T-cell (primary cell): ENCODE measurements at regions not wholly inside any gene's neighbourhood (a gene's known extent, or its start where the extent isn't known, plus 50 kb on each side); places are given as distances from the start of the nearest gene placed in this dataset.

Experiments
- ATAC-seq, 4 experiments: fragments of 200-7000 bp in 3 of 4; fragments of 150-1000 bp in 1 of 4; cut with Tn5 transposase; replicated peaks in 1 of 4; 1 replicate in 3 of 4; 2 replicates in 1 of 4; pipeline ENCODE4 v1.10.0; 2021; ENCODE audit warnings: moderate library complexity in 3 of 4, mild to moderate bottlenecking in 2 of 4, moderate number of reproducible peaks in 1 of 4
- CTCF ChIA-PET, 2 donors: fragments of 300-600 bp; sonication (Branson Sonifier 250); formaldehyde crosslinking; loops; one replicate each; lab custom pipeline; 2022; ENCODE audit warnings: antibody characterized with exemption in 2 of 2; lab: Charles Lee
- POLR2A ChIA-PET, 2 donors: fragments of 300-600 bp; sonication (Branson Sonifier 250); formaldehyde crosslinking; loops; one replicate each; lab custom pipeline; 2022; ENCODE audit warnings: antibody characterized with exemption in 2 of 2; lab: Charles Lee
- DNase-seq, 35 experiments: peaks; one replicate each; pipeline versions ENCODE4 v3.0.0 to v3.0.0-alpha.2; 2013 to 2023
- H3K27ac ChIP-seq: one replicate; pipeline ENCODE4 v1.5.1; 2013; ENCODE audit warnings: low read length
- H3K27me3 ChIP-seq, 2 experiments: replicated peaks in 1 of 2; 1 replicate in 1 of 2; 2 replicates in 1 of 2; pipeline versions ENCODE4 v1.6.1 to v1.7.0; 2013; ENCODE audit warnings: low read length in 1 of 2, mixed read lengths in 1 of 2; ENCODE audit not compliant: control insufficient read depth in 2 of 2, insufficient read depth in 2 of 2; ENCODE audit errors: extremely low read depth in 1 of 2
- H3K36me3 ChIP-seq, 2 donors: 1 replicate in 1 of 2; 2 replicates in 1 of 2; pipeline versions ENCODE4 v1.6.1 to v1.7.0; 2013; ENCODE audit warnings: low read length in 1 of 2; ENCODE audit not compliant: control insufficient read depth in 2 of 2, insufficient read depth in 1 of 2; ENCODE audit errors: extremely low read depth in 1 of 2
- H3K4me1 ChIP-seq, 2 experiments: 1 replicate in 1 of 2; 2 replicates in 1 of 2; pipeline versions ENCODE4 v1.6.1 to v1.7.0; 2013; ENCODE audit warnings: low read length in 2 of 2, mixed read lengths in 1 of 2; ENCODE audit not compliant: insufficient read depth in 2 of 2, control insufficient read depth in 1 of 2; ENCODE audit errors: extremely low read depth in 1 of 2
- H3K4me3 ChIP-seq, 2 donors: 1 replicate in 1 of 2; 2 replicates in 1 of 2; pipeline versions ENCODE4 v1.5.1 to v1.7.0; 2013; ENCODE audit warnings: mild to moderate bottlenecking in 2 of 2, low read length in 1 of 2, moderate library complexity in 1 of 2; ENCODE audit not compliant: control insufficient read depth in 1 of 2; ENCODE audit errors: extremely low read depth in 1 of 2
- H3K9me3 ChIP-seq: 2 replicates; pipeline ENCODE4 v1.7.0; 2013
- H3K27ac Mint-ChIP-seq, 2 donors: one replicate each; pipeline ENCODE4 v1.8.0; 2020 to 2021; ENCODE audit warnings: mild to moderate bottlenecking in 2 of 2, mixed read lengths in 2 of 2
- H3K27me3 Mint-ChIP-seq, 2 donors: one replicate each; pipeline ENCODE4 v1.8.0; 2021 to 2022; ENCODE audit warnings: mixed read lengths in 2 of 2
- H3K36me3 Mint-ChIP-seq: one replicate; pipeline ENCODE4 v1.8.0; 2021; ENCODE audit warnings: mixed read lengths
- H3K4me1 Mint-ChIP-seq, 3 donors: one replicate each; pipeline ENCODE4 v1.8.0; 2020 to 2022; ENCODE audit warnings: mixed read lengths in 3 of 3, mild to moderate bottlenecking in 1 of 3
- H3K4me3 Mint-ChIP-seq, 3 donors: one replicate each; pipeline ENCODE4 v1.8.0; 2020 to 2022; ENCODE audit warnings: mild to moderate bottlenecking in 3 of 3, mixed read lengths in 3 of 3, moderate library complexity in 3 of 3
- H3K9me3 Mint-ChIP-seq, 3 donors: one replicate each; pipeline ENCODE4 v1.8.0; 2020 to 2022; ENCODE audit warnings: mixed read lengths in 3 of 3
- WGBS: methylation state at CpG from one replicate; pipeline ENCODE4 v1.1.5; 2013; ENCODE audit warnings: missing lambda C conversion rate; ENCODE audit not compliant: insufficient coverage; 5-methylcytosine and 5-hydroxymethylcytosine counted together

GRCh38 chr1:227397354-227397978 is 79.2 kb upstream of the CDC42BPA start:
- ChIA-PET CTCF (no interaction called here), POLR2A (no interaction called here)
- H3K27ac Mint-ChIP-seq: no peak overlapping the region
- no peak for DNase-seq
- WGBS: 59% methylated on average over 4 of the region's 5 CpGs
- no peaks in the 10 kb centered on the region for H3K4me1 Mint-ChIP-seq
- Histone ChIP-seq H3K36me3 (no peaks in the 10 kb centered on the region), H3K27ac (no peak overlapping the region), H3K4me3 (no peak overlapping the region), H3K9me3 (no peaks in the 10 kb centered on the region), H3K4me1 (peaks cover 0 to 8% of the 10 kb centered on the region in 2 experiments), H3K27me3 (peaks cover 0 to 12% of the 10 kb centered on the region in 2 experiments)
- no peaks in the 10 kb centered on the region for H3K9me3 Mint-ChIP-seq
- no peaks in the 10 kb centered on the region for H3K36me3 Mint-ChIP-seq
- peaks cover 14 to 25% of the 10 kb centered on the region in 2 donors for H3K27me3 Mint-ChIP-seq
- no peak for ATAC-seq
- no peak overlapping the region for H3K4me3 Mint-ChIP-seq

- no peak overlapping the region for H3K27ac Mint-ChIP-seq
These were observed 78.5 kb upstream of the CDC42BPA start for GRCh38 chr1:227396539-227397353.

GRCh38 chr1:227395426-227396028 is 77.2 kb upstream of the CDC42BPA start:
- H3K36me3 Mint-ChIP-seq: no peaks in the 10 kb centered on the region
- Histone ChIP-seq H3K27me3 (peaks cover 0 to 5% of the 10 kb centered on the region in 2 experiments), H3K36me3 (no peaks in the 10 kb centered on the region), H3K9me3 (no peaks in the 10 kb centered on the region), H3K4me1 (peaks cover 0 to 8% of the 10 kb centered on the region in 2 experiments), H3K4me3 (no peak overlapping the region), H3K27ac (no peak overlapping the region)
- WGBS: no CpG with 5 or more reads among the region's 2 CpGs
- peaks cover 14 to 16% of the 10 kb centered on the region in 2 donors for H3K27me3 Mint-ChIP-seq
- H3K9me3 Mint-ChIP-seq: no peaks in the 10 kb centered on the region
- DNase-seq: no peak
- H3K4me3 Mint-ChIP-seq: no peak overlapping the region
- no peaks in the 10 kb centered on the region for H3K4me1 Mint-ChIP-seq
- POLR2A ChIA-PET: no interaction called here
- CTCF ChIA-PET: no interaction called here
- no peak overlapping the region for H3K27ac Mint-ChIP-seq
- no peak for ATAC-seq

More at GRCh38 chr1:227396539-227397353, 78.5 kb upstream of the CDC42BPA start:
- Histone ChIP-seq H3K4me1 (peaks cover 0 to 8% of the 10 kb centered on the region in 2 experiments), H3K4me3 (no peak overlapping the region), H3K9me3 (no peaks in the 10 kb centered on the region), H3K36me3 (no peaks in the 10 kb centered on the region), H3K27me3 (peaks cover 0 to 13% of the 10 kb centered on the region in 2 experiments), H3K27ac (no peak overlapping the region)
- H3K4me3 Mint-ChIP-seq: no peak overlapping the region
- ChIA-PET POLR2A (no interaction called here), CTCF (no interaction called here)
- no peak for ATAC-seq
- H3K27me3 Mint-ChIP-seq: peaks cover 14 to 20% of the 10 kb centered on the region in 2 donors
- no peaks in the 10 kb centered on the region for H3K36me3 Mint-ChIP-seq
- whole genome bisulfite sequencing: 44% methylated on average over 2 of the region's 8 CpGs
- H3K4me1 Mint-ChIP-seq: no peaks in the 10 kb centered on the region
- no peaks in the 10 kb centered on the region for H3K9me3 Mint-ChIP-seq
- DNase-seq: no peak

- Mint-ChIP-seq H3K27me3 (peaks cover 6 to 11% of the 10 kb centered on the region in 2 donors), H3K4me1 (no peaks in the 10 kb centered on the region), H3K36me3 (no peaks in the 10 kb centered on the region), H3K27ac (no peak overlapping the region), H3K9me3 (no peaks in the 10 kb centered on the region), H3K4me3 (no peak overlapping the region)
- no peak overlapping the region for H3K27ac ChIP-seq
- peaks cover 0 to 8% of the 10 kb centered on the region in 2 experiments for H3K4me1 ChIP-seq
- DNase-seq: no peak
- no peaks in the 10 kb centered on the region for H3K36me3 ChIP-seq
- peaks cover 0 to 3% of the 10 kb centered on the region in 2 experiments for H3K27me3 ChIP-seq
- no peak for ATAC-seq
- ChIA-PET CTCF (no interaction called here), POLR2A (no interaction called here)
- H3K9me3 ChIP-seq: no peaks in the 10 kb centered on the region
- WGBS: no CpG with 5 or more reads among the region's 3 CpGs
- H3K4me3 ChIP-seq: no peak overlapping the region
These were observed 74.9 kb upstream of the CDC42BPA start for GRCh38 chr1:227392984-227393764.

GRCh38 chr1:227391879-227392278 is 73.6 kb upstream of the CDC42BPA start:
- ChIA-PET CTCF (no interaction called here), POLR2A (no interaction called here)
- H3K4me1 ChIP-seq: peaks cover 0 to 5% of the 10 kb centered on the region in 2 experiments
- Mint-ChIP-seq H3K4me1 (no peaks in the 10 kb centered on the region), H3K27me3 (peaks cover 6 to 7% of the 10 kb centered on the region in 2 donors), H3K36me3 (no peaks in the 10 kb centered on the region), H3K27ac (no peak overlapping the region), H3K9me3 (no peaks in the 10 kb centered on the region), H3K4me3 (no peak overlapping the region)
- no peak overlapping the region for H3K4me3 ChIP-seq
- no peak for ATAC-seq
- H3K9me3 ChIP-seq: no peaks in the 10 kb centered on the region
- WGBS: 0% methylated on average over 1 of the region's 4 CpGs
- H3K27ac ChIP-seq: no peak overlapping the region
- no peak for DNase-seq
- H3K27me3 ChIP-seq: peaks cover 0 to 3% of the 10 kb centered on the region in 2 experiments
- no peaks in the 10 kb centered on the region for H3K36me3 ChIP-seq

DNA sequence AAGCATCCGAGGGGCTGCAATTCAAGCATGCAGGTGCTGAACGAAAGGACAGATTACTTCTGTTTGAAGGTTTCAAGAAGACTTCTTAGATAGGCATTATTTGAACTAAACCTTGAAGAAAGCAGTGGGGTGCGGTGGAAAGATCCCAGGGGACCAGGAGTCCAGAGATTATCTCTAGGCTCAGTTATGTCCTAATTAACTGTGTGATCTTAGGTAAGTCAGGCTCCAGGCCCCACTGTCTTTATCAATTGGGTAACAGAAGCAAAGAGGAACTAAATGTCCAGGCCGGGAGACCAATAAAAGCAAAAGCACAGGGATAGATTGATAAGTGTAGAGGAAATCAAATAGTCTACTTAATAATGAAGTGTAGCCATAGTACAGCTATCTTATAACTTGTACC is 72.9 kb upstream of the CDC42BPA start:
- no peaks in the 10 kb centered on the region for H3K9me3 ChIP-seq
- no peak overlapping the region for H3K27ac ChIP-seq
- 71% methylated on average over 1 of the region's 4 CpGs for WGBS
- peaks cover 0 to 3% of the 10 kb centered on the region in 2 experiments for H3K27me3 ChIP-seq
- Mint-ChIP-seq H3K27ac (no peak overlapping the region), H3K36me3 (no peaks in the 10 kb centered on the region), H3K4me1 (no peaks in the 10 kb centered on the region), H3K4me3 (no peak overlapping the region), H3K9me3 (no peaks in the 10 kb centered on the region), H3K27me3 (peaks cover 3 to 6% of the 10 kb centered on the region in 2 donors)
- ChIA-PET CTCF (no interaction called here), POLR2A (no interaction called here)
- no peaks in the 10 kb centered on the region for H3K4me1 ChIP-seq
- ATAC-seq (no peak), DNase-seq (no peak)
- no peaks in the 10 kb centered on the region for H3K36me3 ChIP-seq
- no peak overlapping the region for H3K4me3 ChIP-seq
